ENCODE measurements at regions not wholly inside any gene's neighbourhood (a gene's known extent, or its start where the extent isn't known, plus 50 kb on each side); places are given as distances from the start of the nearest gene placed in this dataset.

DNA sequence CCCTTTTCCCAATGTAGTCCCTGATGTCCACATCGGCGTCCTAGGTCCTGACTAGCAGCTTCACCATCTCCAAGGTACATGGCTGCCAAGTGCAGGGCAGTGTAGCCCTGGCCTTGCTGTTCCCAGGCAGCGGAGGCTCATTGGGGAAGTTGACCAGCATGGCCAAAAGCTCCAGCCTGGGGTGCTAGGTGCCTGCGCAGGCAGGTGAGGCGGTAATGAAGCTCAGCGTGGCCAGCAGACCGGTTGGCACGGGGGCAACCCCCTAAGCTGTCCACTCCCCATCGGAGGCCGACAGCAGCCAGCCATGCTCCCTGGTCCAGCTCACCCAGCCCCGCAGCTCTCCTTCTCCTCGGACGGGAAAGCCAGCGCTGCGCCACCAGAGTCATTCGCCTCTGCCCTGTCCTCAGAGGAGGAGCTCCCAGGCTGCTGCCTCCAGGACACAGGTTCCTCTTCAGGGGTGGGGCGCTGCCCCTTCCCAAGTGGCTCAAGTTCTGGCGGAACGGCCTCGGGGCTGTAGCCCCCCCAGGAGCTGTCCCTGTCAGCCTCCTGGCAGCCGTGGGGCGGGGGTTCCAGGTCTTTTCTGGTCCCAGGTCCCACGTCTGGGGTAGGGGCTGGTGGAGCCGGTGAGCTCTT, 1218.2 kb downstream of the FOXD4L5 start:
- no peak for TF ChIP-seq POLR2AphosphoS5 (IDR thresholded peaks at IDR 0.05; ENCODE audit: low read depth, low read length)
- TF ChIP-seq, protein P1, sequence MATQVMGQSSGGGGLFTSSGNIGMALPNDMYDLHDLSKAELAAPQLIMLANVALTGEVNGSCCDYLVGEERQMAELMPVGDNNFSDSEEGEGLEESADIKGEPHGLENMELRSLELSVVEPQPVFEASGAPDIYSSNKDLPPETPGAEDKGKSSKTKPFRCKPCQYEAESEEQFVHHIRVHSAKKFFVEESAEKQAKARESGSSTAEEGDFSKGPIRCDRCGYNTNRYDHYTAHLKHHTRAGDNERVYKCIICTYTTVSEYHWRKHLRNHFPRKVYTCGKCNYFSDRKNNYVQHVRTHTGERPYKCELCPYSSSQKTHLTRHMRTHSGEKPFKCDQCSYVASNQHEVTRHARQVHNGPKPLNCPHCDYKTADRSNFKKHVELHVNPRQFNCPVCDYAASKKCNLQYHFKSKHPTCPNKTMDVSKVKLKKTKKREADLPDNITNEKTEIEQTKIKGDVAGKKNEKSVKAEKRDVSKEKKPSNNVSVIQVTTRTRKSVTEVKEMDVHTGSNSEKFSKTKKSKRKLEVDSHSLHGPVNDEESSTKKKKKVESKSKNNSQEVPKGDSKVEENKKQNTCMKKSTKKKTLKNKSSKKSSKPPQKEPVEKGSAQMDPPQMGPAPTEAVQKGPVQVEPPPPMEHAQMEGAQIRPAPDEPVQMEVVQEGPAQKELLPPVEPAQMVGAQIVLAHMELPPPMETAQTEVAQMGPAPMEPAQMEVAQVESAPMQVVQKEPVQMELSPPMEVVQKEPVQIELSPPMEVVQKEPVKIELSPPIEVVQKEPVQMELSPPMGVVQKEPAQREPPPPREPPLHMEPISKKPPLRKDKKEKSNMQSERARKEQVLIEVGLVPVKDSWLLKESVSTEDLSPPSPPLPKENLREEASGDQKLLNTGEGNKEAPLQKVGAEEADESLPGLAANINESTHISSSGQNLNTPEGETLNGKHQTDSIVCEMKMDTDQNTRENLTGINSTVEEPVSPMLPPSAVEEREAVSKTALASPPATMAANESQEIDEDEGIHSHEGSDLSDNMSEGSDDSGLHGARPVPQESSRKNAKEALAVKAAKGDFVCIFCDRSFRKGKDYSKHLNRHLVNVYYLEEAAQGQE (IDR thresholded peaks at IDR 0.05; ENCODE audit: insufficient read depth in 1 of 2, low read depth in 2 of 2, low read length in 2 of 2), result no peak

Measured in PFSK-1 (cell line).